Panc1 (cell line): ENCODE measurements at regions not wholly inside any gene's neighbourhood (a gene's known extent, or its start where the extent isn't known, plus 50 kb on each side); places are given as distances from the start of the nearest gene placed in this dataset.

Experiments used
- ATAC-seq: fragments of 200-7000 bp; cut with Tn5 transposase; 2 replicates; pipeline ENCODE4 v1.9.1; 2020; ENCODE audit warnings: mild to moderate bottlenecking, moderate library complexity
- BruUV-seq: library from RNA; stranded (reverse); fragments of 400-500 nt; replicated peaks from 2 replicates; lab custom pipeline; 2021; lab: Mats Ljungman, UMichigan
- CTCF ChIA-PET: fragments of 300-600 bp; sonication (Branson Sonifier 250); formaldehyde crosslinking; loops from one replicate; lab custom pipeline; 2022; ENCODE audit warnings: antibody characterized with exemption; lab: Charles Lee
- POLR2A ChIA-PET: fragments of 300-600 bp; sonication (Branson Sonifier 250); formaldehyde crosslinking; loops from one replicate; lab custom pipeline; 2022; ENCODE audit warnings: antibody characterized with exemption; lab: Charles Lee
- DNase-seq: peaks from one replicate; pipeline ENCODE4 v3.0.0-alpha.2; 2010; ENCODE audit warnings: low read depth, low spot score
- H3K27ac ChIP-seq: 2 replicates; pipeline ENCODE4 v1.5.1; 2011; ENCODE audit warnings: mild to moderate bottlenecking, low read length, inconsistent platforms
- H3K27me3 ChIP-seq: fragments of 200-500 bp; sonication (Bioruptor generic); 2 replicates; pipeline ENCODE4 v1.6.0; 2014; ENCODE audit warnings: low read length, inconsistent platforms; ENCODE audit not compliant: control insufficient read depth, insufficient read depth
- H3K36me3 ChIP-seq: fragments of 200-500 bp; sonication (Bioruptor generic); 2 replicates; pipeline ENCODE4 v1.5.1; 2014; ENCODE audit warnings: inconsistent platforms, mild to moderate bottlenecking, low read length, moderate library complexity; ENCODE audit not compliant: control insufficient read depth, insufficient read depth
- H3K4me1 ChIP-seq: 2 replicates; pipeline ENCODE4 v1.5.1; 2011; ENCODE audit warnings: inconsistent platforms, mild to moderate bottlenecking, low read length, moderate library complexity; ENCODE audit not compliant: control insufficient read depth, insufficient read depth
- H3K4me3 ChIP-seq, 2 experiments: 2 replicates each; pipeline ENCODE4 v1.5.1; 2011 to 2012; ENCODE audit warnings: low read depth in 2 of 2, low read length in 2 of 2, mild to moderate bottlenecking in 2 of 2, inconsistent platforms in 1 of 2, moderate library complexity in 1 of 2
- H3K9me3 ChIP-seq: fragments of 200-500 bp; sonication (Bioruptor generic); 2 replicates; pipeline ENCODE4 v1.5.1; 2014; ENCODE audit warnings: low read depth, mild to moderate bottlenecking, inconsistent platforms, low read length, moderate library complexity; ENCODE audit not compliant: control insufficient read depth, insufficient read depth
- CTCF ChIP-seq: fragments of 450-650 bp; IDR thresholded peaks from 2 replicates; pipeline ENCODE4 v1.5.1; 2017; ENCODE audit warnings: mild to moderate bottlenecking
- POLR2AphosphoS5 ChIP-seq: IDR thresholded peaks from 2 replicates; pipeline ENCODE4 v1.6.1; 2012; ENCODE audit warnings: mild to moderate bottlenecking, low read depth, low read length, moderate library complexity
- SIN3A ChIP-seq: IDR thresholded peaks from 2 replicates; pipeline ENCODE4 v1.6.1; 2012; ENCODE audit warnings: low read depth, mild to moderate bottlenecking, low read length, moderate library complexity, borderline replicate concordance; ENCODE audit not compliant: insufficient read depth
- TCF7L2 ChIP-seq: IDR thresholded peaks from 2 replicates; pipeline ENCODE4 v1.6.1; 2011; ENCODE audit warnings: mild to moderate bottlenecking, low read depth, low read length, inconsistent platforms
- in situ Hi-C: cut with HindIII; loops from 2 replicates; pipeline ENCODE4 v1.10.0; 2016; ENCODE audit warnings: low sequenced_read_pairs, low pct_unique_long_range_greater_than_20kb
- intact Hi-C: fragments of 100-400 bp; cut with micrococcal nuclease; formaldehyde crosslinking; loops from one replicate; pipeline ENCODE4 v1.10.0; 2022; ENCODE audit not compliant: unreplicated experiment
- TF ChIP-seq, protein P1 (sequence below), 2 experiments: IDR thresholded peaks; 2 replicates each; pipeline ENCODE4 v1.6.1; 2011 to 2012; ENCODE audit warnings: low read depth in 2 of 2, control low read depth in 1 of 2, low read length in 1 of 2, mild to moderate bottlenecking in 1 of 2, moderate library complexity in 1 of 2; ENCODE audit not compliant: insufficient read depth in 1 of 2

GRCh38 chr13:72403396-72404010, 323.9 kb downstream of the MZT1 start:
- Histone ChIP-seq H3K9me3 (no peaks in the 10 kb centered on the region), H3K27ac (no peak overlapping the region), H3K4me3 (no peak overlapping the region), H3K4me1 (no peaks in the 10 kb centered on the region), H3K36me3 (no peaks in the 10 kb centered on the region), H3K27me3 (no peaks in the 10 kb centered on the region)
- TF ChIP-seq CTCF: no peak
- BruUV-seq: no TSS peak
- intact Hi-C loops (no loop called here), in situ Hi-C loops (no loop called here)
- CTCF ChIA-PET: no interaction called here
- DNase-seq (no peak), ATAC-seq (no peak)
- POLR2A ChIA-PET: no interaction called here

GRCh38 chr13:72400856-72401255, 326.6 kb downstream of the MZT1 start:
- ChIA-PET POLR2A (no interaction called here), CTCF (no interaction called here)
- no peaks in the 10 kb centered on the region for H3K27me3 ChIP-seq
- no peak for ATAC-seq
- no peak overlapping the region for H3K4me3 ChIP-seq
- no peak overlapping the region for H3K27ac ChIP-seq
- in situ Hi-C loops (no loop called here), intact Hi-C loops (no loop called here)
- no peaks in the 10 kb centered on the region for H3K9me3 ChIP-seq
- no TSS peak for BruUV-seq
- no peaks in the 10 kb centered on the region for H3K36me3 ChIP-seq
- H3K4me1 ChIP-seq: no peaks in the 10 kb centered on the region
- TF ChIP-seq CTCF: no peak
- no peak for TF ChIP-seq TCF7L2
- TF ChIP-seq, protein P1, sequence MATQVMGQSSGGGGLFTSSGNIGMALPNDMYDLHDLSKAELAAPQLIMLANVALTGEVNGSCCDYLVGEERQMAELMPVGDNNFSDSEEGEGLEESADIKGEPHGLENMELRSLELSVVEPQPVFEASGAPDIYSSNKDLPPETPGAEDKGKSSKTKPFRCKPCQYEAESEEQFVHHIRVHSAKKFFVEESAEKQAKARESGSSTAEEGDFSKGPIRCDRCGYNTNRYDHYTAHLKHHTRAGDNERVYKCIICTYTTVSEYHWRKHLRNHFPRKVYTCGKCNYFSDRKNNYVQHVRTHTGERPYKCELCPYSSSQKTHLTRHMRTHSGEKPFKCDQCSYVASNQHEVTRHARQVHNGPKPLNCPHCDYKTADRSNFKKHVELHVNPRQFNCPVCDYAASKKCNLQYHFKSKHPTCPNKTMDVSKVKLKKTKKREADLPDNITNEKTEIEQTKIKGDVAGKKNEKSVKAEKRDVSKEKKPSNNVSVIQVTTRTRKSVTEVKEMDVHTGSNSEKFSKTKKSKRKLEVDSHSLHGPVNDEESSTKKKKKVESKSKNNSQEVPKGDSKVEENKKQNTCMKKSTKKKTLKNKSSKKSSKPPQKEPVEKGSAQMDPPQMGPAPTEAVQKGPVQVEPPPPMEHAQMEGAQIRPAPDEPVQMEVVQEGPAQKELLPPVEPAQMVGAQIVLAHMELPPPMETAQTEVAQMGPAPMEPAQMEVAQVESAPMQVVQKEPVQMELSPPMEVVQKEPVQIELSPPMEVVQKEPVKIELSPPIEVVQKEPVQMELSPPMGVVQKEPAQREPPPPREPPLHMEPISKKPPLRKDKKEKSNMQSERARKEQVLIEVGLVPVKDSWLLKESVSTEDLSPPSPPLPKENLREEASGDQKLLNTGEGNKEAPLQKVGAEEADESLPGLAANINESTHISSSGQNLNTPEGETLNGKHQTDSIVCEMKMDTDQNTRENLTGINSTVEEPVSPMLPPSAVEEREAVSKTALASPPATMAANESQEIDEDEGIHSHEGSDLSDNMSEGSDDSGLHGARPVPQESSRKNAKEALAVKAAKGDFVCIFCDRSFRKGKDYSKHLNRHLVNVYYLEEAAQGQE (IDR thresholded peaks at IDR 0.05; ENCODE audit: insufficient read depth in 1 of 2, low read depth in 2 of 2, low read length in 1 of 2): no peak
- no peak for TF ChIP-seq POLR2AphosphoS5
- TF ChIP-seq SIN3A: no peak
- no peak for DNase-seq
